ENCODE measurements at regions not wholly inside any gene's neighbourhood (a gene's known extent, or its start where the extent isn't known, plus 50 kb on each side); places are given as distances from the start of the nearest gene placed in this dataset.

DNA sequence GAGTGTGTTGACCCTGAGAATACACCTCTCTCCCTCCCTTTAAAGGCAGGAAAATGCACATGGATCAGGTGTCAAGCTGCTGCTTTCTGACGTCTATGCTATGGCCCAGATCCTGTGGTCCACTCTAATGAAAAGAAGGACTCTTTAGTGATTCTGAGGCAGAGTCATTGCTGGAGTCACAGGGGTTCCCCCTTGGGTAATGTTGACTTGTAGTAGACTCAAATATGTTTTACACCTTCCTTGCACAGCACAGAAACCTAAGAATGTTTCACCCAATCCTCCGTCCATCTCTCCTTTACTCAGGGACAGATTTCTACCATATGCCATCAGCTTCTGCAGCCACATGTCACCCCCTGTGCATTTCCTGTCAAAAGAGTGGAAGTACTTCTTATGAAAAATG lies 525.4 kb downstream of the TMEM121 start:
- TF ChIP-seq CTCF (IDR thresholded peaks at IDR 0.05) (no peak), POLR2A (IDR thresholded peaks at IDR 0.05) (no peak)
